ENCODE measurements at regions not wholly inside any gene's neighbourhood (a gene's known extent, or its start where the extent isn't known, plus 50 kb on each side); places are given as distances from the start of the nearest gene placed in this dataset.

DNA sequence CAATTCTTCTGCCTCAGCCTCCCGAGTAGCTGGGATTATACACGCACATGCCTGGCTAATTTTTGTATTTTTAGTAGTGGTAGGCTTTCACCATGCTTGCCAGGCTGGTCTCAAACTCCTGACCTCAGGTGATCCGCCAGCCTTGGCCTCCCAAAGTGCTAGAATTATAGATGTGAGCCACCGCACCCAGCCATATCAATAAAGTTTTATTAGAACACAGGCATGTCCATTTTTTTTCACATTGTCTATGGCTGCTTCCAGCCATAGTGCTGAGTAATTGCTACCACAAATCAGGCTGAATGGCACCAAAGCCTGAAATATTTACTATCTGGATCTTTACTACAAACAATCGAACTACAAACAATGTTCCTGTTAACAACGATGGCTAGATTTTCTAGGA lies 114.4 kb upstream of the IRX6 start:
- intact Hi-C loops (cut with DNase I; ENCODE audit: low total_unique reads) = no loop called here
- no peaks in the 10 kb centered on the region for H3K27me3 ChIP-seq
- no peaks in the 10 kb centered on the region for H3K9me3 ChIP-seq
- no peak overlapping the region for H3K4me3 ChIP-seq
- H3K4me1 ChIP-seq = no peaks in the 10 kb centered on the region
- H3K27ac ChIP-seq = no peak overlapping the region
- no peak for DNase-seq (ENCODE audit: low spot score in 2 of 2)
- no peaks in the 10 kb centered on the region for H3K36me3 ChIP-seq
- TF ChIP-seq POLR2AphosphoS5 (IDR thresholded peaks at IDR 0.05) (no peak), POLR2A (IDR thresholded peaks at IDR 0.05) (no peak), CTCF (IDR thresholded peaks at IDR 0.05) (no peak)

GRCh38 chr16:55212791-55213190 lies 111.2 kb upstream of the IRX6 start:
- no peak for DNase-seq (ENCODE audit: low spot score in 2 of 2)
- H3K27me3 ChIP-seq = no peaks in the 10 kb centered on the region
- intact Hi-C loops (cut with DNase I; ENCODE audit: low total_unique reads) = no loop called here
- H3K4me3 ChIP-seq = no peak overlapping the region
- H3K36me3 ChIP-seq = no peaks in the 10 kb centered on the region
- H3K4me1 ChIP-seq = no peaks in the 10 kb centered on the region
- H3K27ac ChIP-seq = no peak overlapping the region
- TF ChIP-seq POLR2AphosphoS5 (IDR thresholded peaks at IDR 0.05) (no peak), POLR2A (IDR thresholded peaks at IDR 0.05) (no peak), CTCF (IDR thresholded peaks at IDR 0.05) (no peak)
- no peaks in the 10 kb centered on the region for H3K9me3 ChIP-seq

GRCh38 chr16:55214412-55214811 lies 109.6 kb upstream of the IRX6 start:
- TF ChIP-seq POLR2AphosphoS5 (IDR thresholded peaks at IDR 0.05) (no peak), CTCF (IDR thresholded peaks at IDR 0.05) (no peak), POLR2A (IDR thresholded peaks at IDR 0.05) (no peak)
- Histone ChIP-seq H3K27ac (no peak overlapping the region), H3K27me3 (no peaks in the 10 kb centered on the region), H3K36me3 (no peaks in the 10 kb centered on the region), H3K4me3 (no peak overlapping the region), H3K9me3 (no peaks in the 10 kb centered on the region), H3K4me1 (no peaks in the 10 kb centered on the region)
- no peak for DNase-seq (ENCODE audit: low spot score in 2 of 2)
- intact Hi-C loops (cut with DNase I; ENCODE audit: low total_unique reads) = no loop called here

DNA sequence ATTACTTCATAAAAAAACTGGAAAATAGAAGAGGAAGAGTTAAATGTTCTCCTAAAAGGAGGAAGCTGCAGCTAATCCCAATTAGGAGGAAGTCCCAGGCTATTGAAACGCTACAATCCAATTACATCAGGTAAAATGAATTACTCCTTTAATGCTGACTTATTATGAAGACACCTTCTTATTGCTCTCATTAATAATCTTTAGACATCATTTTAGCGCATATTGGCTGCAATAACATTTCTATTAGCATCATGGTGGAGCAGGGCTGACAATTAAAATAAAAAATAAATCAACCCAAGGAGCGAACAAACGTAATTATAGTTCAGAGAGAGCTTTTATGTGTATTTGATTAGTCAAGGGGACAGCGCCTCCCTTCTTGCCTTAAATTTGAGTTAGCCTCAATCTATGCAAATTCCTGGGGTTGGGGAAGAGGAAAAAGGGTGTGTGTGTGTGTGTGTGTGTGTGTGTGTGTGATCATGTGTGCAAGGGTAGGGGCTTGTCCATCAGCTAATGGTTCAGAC lies 109.0 kb upstream of the IRX6 start:
- no peak for DNase-seq (ENCODE audit: low spot score in 2 of 2)
- H3K27ac ChIP-seq = no peak overlapping the region
- H3K4me3 ChIP-seq = no peak overlapping the region
- intact Hi-C loops (cut with DNase I; ENCODE audit: low total_unique reads) = no loop called here
- H3K36me3 ChIP-seq = no peaks in the 10 kb centered on the region
- no peaks in the 10 kb centered on the region for H3K9me3 ChIP-seq
- no peaks in the 10 kb centered on the region for H3K27me3 ChIP-seq
- TF ChIP-seq CTCF (IDR thresholded peaks at IDR 0.05) = no peak
- TF ChIP-seq POLR2A (IDR thresholded peaks at IDR 0.05) = no peak
- TF ChIP-seq POLR2AphosphoS5 (IDR thresholded peaks at IDR 0.05) = no peak
- no peaks in the 10 kb centered on the region for H3K4me1 ChIP-seq

DNA sequence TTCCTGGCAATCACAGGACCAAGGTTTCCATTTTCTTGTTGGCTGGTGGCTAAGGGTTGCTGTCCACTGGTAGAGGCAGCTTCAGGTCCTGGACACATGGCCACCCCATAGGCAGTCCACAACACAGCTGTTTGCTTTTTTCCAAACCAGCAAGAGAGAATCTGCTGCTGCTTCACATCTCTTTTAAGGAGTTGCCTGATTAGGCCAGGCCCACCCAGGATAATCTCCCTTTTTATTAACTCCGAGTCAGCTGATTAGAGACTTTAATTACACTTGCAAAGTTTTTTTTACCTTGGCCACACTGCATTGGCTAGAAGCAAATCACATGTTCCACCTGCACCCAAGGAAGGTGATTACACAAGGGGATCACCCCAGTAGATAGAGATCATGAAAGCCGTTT lies 106.6 kb upstream of the IRX6 start:
- no peak for DNase-seq (ENCODE audit: low spot score in 2 of 2)
- Histone ChIP-seq H3K4me1 (no peaks in the 10 kb centered on the region), H3K36me3 (no peaks in the 10 kb centered on the region), H3K27me3 (no peaks in the 10 kb centered on the region), H3K4me3 (no peak overlapping the region), H3K9me3 (no peaks in the 10 kb centered on the region), H3K27ac (no peak overlapping the region)
- intact Hi-C loops (cut with DNase I; ENCODE audit: low total_unique reads) = no loop called here
- no peak for TF ChIP-seq POLR2AphosphoS5 (IDR thresholded peaks at IDR 0.05)
- no peak for TF ChIP-seq POLR2A (IDR thresholded peaks at IDR 0.05)
- TF ChIP-seq CTCF (IDR thresholded peaks at IDR 0.05) = no peak
